ENCODE measurements at regions not wholly inside any gene's neighbourhood (a gene's known extent, or its start where the extent isn't known, plus 50 kb on each side); places are given as distances from the start of the nearest gene placed in this dataset.

DNA sequence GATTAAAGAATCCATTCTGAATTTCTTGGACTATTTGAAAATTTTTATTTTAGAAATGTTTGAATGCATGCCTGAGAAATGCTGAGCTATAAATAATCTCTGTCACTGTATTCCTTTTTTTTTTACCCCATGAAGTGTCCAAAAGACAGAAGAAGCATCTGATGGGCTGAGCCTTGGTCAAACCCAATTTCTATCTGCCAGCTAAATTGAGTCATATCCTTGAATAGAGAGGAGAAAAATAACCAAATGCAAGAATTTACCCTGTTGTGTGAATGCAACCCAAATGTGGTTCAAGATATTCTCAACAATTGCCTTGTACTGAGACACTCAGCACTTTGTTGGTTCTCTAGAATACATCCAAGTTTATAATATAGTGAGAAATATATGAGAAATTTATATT, 223.5 kb downstream of the UBE2E3 start:
- Histone ChIP-seq H3K9me2 (ENCODE audit: insufficient read depth) (no peaks in the 10 kb centered on the region), H4K20me1 (ENCODE audit: insufficient read depth) (no peaks in the 10 kb centered on the region), H3K27me3 (ENCODE audit: insufficient read depth, low read length) (no peaks in the 10 kb centered on the region), H3K9ac (ENCODE audit: low read length) (no peak overlapping the region), H3K4me1 (ENCODE audit: control insufficient read depth in 1 of 2, insufficient read depth in 2 of 2, low read length in 2 of 2) (peaks cover 9 to 18% of the 10 kb centered on the region in 2 experiments; a peak in 3 of 4 replicates), H3K27ac (ENCODE audit: low read depth, low read length) (no peak overlapping the region), H3K36me3 (ENCODE audit: control insufficient read depth in 1 of 2, insufficient read depth in 2 of 2, low read length in 2 of 2) (no peaks in the 10 kb centered on the region), H2AFZ (ENCODE audit: low read depth, low read length, poor library complexity, severe bottlenecking) (peak overlapping the region; percentile 75), H3K4me2 (ENCODE audit: low read length) (peak overlapping the region; percentile 61), H3K4me3 (replicated peaks in 1 of 2; ENCODE audit: low read depth in 1 of 2, low read length in 2 of 2) (peak overlapping the region in 1 of 2 experiments; percentile 17; a peak in 1 of 4 replicates), H3K79me2 (ENCODE audit: insufficient read depth, low read length) (no peaks in the 10 kb centered on the region), H3K9me3 (ENCODE audit: control insufficient read depth in 1 of 2, insufficient read depth in 1 of 2, low read depth in 1 of 2, low read length in 2 of 2) (no peaks in the 10 kb centered on the region)
- BruUV-seq (replicated peaks) = no TSS peak
- ChIA-PET POLR2A (no interaction called here), RAD21 (ENCODE audit: low non-redundant PET in 1 of 2, low total read pairs in 2 of 2, uncharacterized antibody in 2 of 2, unreplicated experiment in 2 of 2) (no interaction called here), CTCF (no interaction called here)
- TF ChIP-seq ZNF274 (IDR thresholded peaks at IDR 0.05; ENCODE audit: low read depth, low read length) (no peak), SP1 (IDR thresholded peaks at IDR 0.05; ENCODE audit: low read depth) (no peak), SRF (IDR thresholded peaks at IDR 0.05; ENCODE audit: low read depth) (no peak), EZH2phosphoT487 (IDR thresholded peaks at IDR 0.05; ENCODE audit: borderline replicate concordance) (no peak), TCF7L2 (IDR thresholded peaks at IDR 0.05; ENCODE audit: borderline replicate concordance, extremely low read depth, insufficient read depth, insufficient read length) (no peak), SIN3A (IDR thresholded peaks at IDR 0.05; ENCODE audit: low read depth) (no peak), EZH2 (IDR thresholded peaks at IDR 0.05) (no peak), YY1 (IDR thresholded peaks at IDR 0.05; ENCODE audit: extremely low read depth, insufficient replicate concordance, low read depth, low read length) (no peak), CEBPB (IDR thresholded peaks at IDR 0.05; ENCODE audit: low read depth) (no peak), ELF1 (IDR thresholded peaks at IDR 0.05; ENCODE audit: borderline replicate concordance, low read depth) (no peak)
- TF ChIP-seq, protein P1, sequence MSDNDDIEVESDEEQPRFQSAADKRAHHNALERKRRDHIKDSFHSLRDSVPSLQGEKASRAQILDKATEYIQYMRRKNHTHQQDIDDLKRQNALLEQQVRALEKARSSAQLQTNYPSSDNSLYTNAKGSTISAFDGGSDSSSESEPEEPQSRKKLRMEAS (IDR thresholded peaks at IDR 0.05) = no peak
- intact Hi-C loops (cut with micrococcal nuclease) = no loop called here
- no peak for DNase-seq (ENCODE audit: low read depth, low spot score)
- ATAC-seq = no peak

- no peak for DNase-seq (ENCODE audit: low read depth, low spot score)
- POLR2A ChIA-PET = no interaction called here
Measured at GRCh38 chr2:181218401-181218821, 238.0 kb downstream of the UBE2E3 start.

More at GRCh38 chr2:181218401-181218821, 238.0 kb downstream of the UBE2E3 start:
- intact Hi-C loops (cut with micrococcal nuclease) = no loop called here
- Histone ChIP-seq H3K36me3 (ENCODE audit: control insufficient read depth in 1 of 2, insufficient read depth in 2 of 2, low read length in 2 of 2) (no peaks in the 10 kb centered on the region), H3K9me2 (ENCODE audit: insufficient read depth) (no peaks in the 10 kb centered on the region), H3K9me3 (ENCODE audit: control insufficient read depth in 1 of 2, insufficient read depth in 1 of 2, low read depth in 1 of 2, low read length in 2 of 2) (no peaks in the 10 kb centered on the region), H3K27me3 (ENCODE audit: insufficient read depth, low read length) (no peaks in the 10 kb centered on the region), H3K4me2 (ENCODE audit: low read length) (no peak overlapping the region), H3K9ac (ENCODE audit: low read length) (no peak overlapping the region), H3K4me3 (replicated peaks in 1 of 2; ENCODE audit: low read depth in 1 of 2, low read length in 2 of 2) (no peak overlapping the region), H4K20me1 (ENCODE audit: insufficient read depth) (no peaks in the 10 kb centered on the region), H2AFZ (ENCODE audit: low read depth, low read length, poor library complexity, severe bottlenecking) (no peak overlapping the region), H3K79me2 (ENCODE audit: insufficient read depth, low read length) (no peaks in the 10 kb centered on the region), H3K4me1 (ENCODE audit: control insufficient read depth in 1 of 2, insufficient read depth in 2 of 2, low read length in 2 of 2) (no peaks in the 10 kb centered on the region), H3K27ac (ENCODE audit: low read depth, low read length) (no peak overlapping the region)
- RAD21 ChIA-PET (ENCODE audit: low non-redundant PET in 1 of 2, low total read pairs in 2 of 2, uncharacterized antibody in 2 of 2, unreplicated experiment in 2 of 2) = no interaction called here
- CTCF ChIA-PET = no interaction called here
- TF ChIP-seq JUND (IDR thresholded peaks at IDR 0.05) = no peak
- no peak for TF ChIP-seq ZFX (IDR thresholded peaks at IDR 0.05)
- TF ChIP-seq EZH2 (IDR thresholded peaks at IDR 0.05) = no peak
- TF ChIP-seq RAD21 (IDR thresholded peaks at IDR 0.05; ENCODE audit: low read depth) = no peak
- BruUV-seq (replicated peaks) = no TSS peak
- ATAC-seq = no peak

Measured in HCT116 (cell line).